Brain microvascular endothelial cell (primary cell): ENCODE measurements at regions not wholly inside any gene's neighbourhood (a gene's known extent, or its start where the extent isn't known, plus 50 kb on each side); places are given as distances from the start of the nearest gene placed in this dataset.
"Not testable (repeated sequence)": the region's sequence is repeated elsewhere in the genome, so short reads cannot be mapped to it uniquely, and the experiment has no call there.

Source experiments
- DNase-seq: peaks from one replicate; pipeline ENCODE4 v3.0.0-alpha.2; 2020
- H3K27ac ChIP-seq: fragments of 250-450 bp; sonication (Bioruptor Pico); 2 replicates; pipeline ENCODE4 v1.5.1; 2020; ENCODE audit warnings: mild to moderate bottlenecking, moderate library complexity
- H3K27me3 ChIP-seq: fragments of 250-450 bp; sonication (Bioruptor Pico); replicated peaks from 2 replicates; pipeline ENCODE4 v1.5.1; 2020; ENCODE audit warnings: mild to moderate bottlenecking
- H3K36me3 ChIP-seq: fragments of 250-450 bp; sonication (Bioruptor Pico); replicated peaks from 2 replicates; pipeline ENCODE4 v1.5.1; 2020; ENCODE audit warnings: mild to moderate bottlenecking
- H3K4me3 ChIP-seq: 2 replicates; pipeline ENCODE4 v1.5.1; 2011; ENCODE audit warnings: low read depth, mild to moderate bottlenecking, control low read depth, low read length, moderate library complexity
- CTCF ChIP-seq: IDR thresholded peaks from 2 replicates; pipeline ENCODE4 v1.5.1; 2011; ENCODE audit warnings: low read depth, mild to moderate bottlenecking, moderate library complexity, low read length, control low read depth, inconsistent platforms; ENCODE audit errors: missing control alignments
- in situ Hi-C: cut with HindIII; loops from 2 replicates; pipeline ENCODE4 v1.10.0; 2017; ENCODE audit warnings: low sequenced_read_pairs, low pct_ligation_motif_present

- Histone ChIP-seq H3K27me3 (no peaks in the 10 kb centered on the region), H3K36me3 (no peaks in the 10 kb centered on the region), H3K4me3 (no peak overlapping the region), H3K27ac (no peak overlapping the region)
- no peak for TF ChIP-seq CTCF
- in situ Hi-C loops, result no loop called here
- no peak for DNase-seq
Measured at GRCh38 chr3:82595530-82595929, 834.1 kb upstream of the GBE1 start.

- Histone ChIP-seq H3K27ac (no peak overlapping the region), H3K27me3 (no peaks in the 10 kb centered on the region), H3K36me3 (no peaks in the 10 kb centered on the region), H3K4me3 (no peak overlapping the region)
- in situ Hi-C loops, result no loop called here
- no peak for TF ChIP-seq CTCF
- DNase-seq, result no peak
Measured at GRCh38 chr3:82587174-82587573, 825.7 kb upstream of the GBE1 start.

- H3K4me3 ChIP-seq, result no peak overlapping the region
- in situ Hi-C loops, result no loop called here
- DNase-seq, result no peak
- H3K36me3 ChIP-seq, result no peaks in the 10 kb centered on the region
- H3K27me3 ChIP-seq, result no peaks in the 10 kb centered on the region
- no peak for TF ChIP-seq CTCF
- H3K27ac ChIP-seq, result no peak overlapping the region
Measured at GRCh38 chr3:82586414-82586813, 825.0 kb upstream of the GBE1 start.

- H3K27me3 ChIP-seq, H3K27ac ChIP-seq, H3K4me3 ChIP-seq, H3K36me3 ChIP-seq, DNase-seq, in situ Hi-C loops: not testable (repeated sequence)
Measured at GRCh38 chr3:82586002-82586401, 824.6 kb upstream of the GBE1 start.

GRCh38 chr3:82585591-82585990 lies 824.1 kb upstream of the GBE1 start:
- H3K27me3 ChIP-seq, in situ Hi-C loops, H3K27ac ChIP-seq, H3K4me3 ChIP-seq, H3K36me3 ChIP-seq, DNase-seq: not testable (repeated sequence)

- H3K27me3 ChIP-seq, result not testable (repeated sequence)
Measured at GRCh38 chr3:82584861-82585260, 823.4 kb upstream of the GBE1 start.

GRCh38 chr3:82584415-82584814 lies 823.0 kb upstream of the GBE1 start:
- DNase-seq, H3K36me3 ChIP-seq, H3K27me3 ChIP-seq, H3K27ac ChIP-seq, in situ Hi-C loops, H3K4me3 ChIP-seq: not testable (repeated sequence)

More at GRCh38 chr3:82584861-82585260, 823.4 kb upstream of the GBE1 start:
- DNase-seq, in situ Hi-C loops, H3K27ac ChIP-seq, H3K4me3 ChIP-seq, H3K36me3 ChIP-seq: not testable (repeated sequence)

GRCh38 chr3:82581350-82581749 lies 819.9 kb upstream of the GBE1 start:
- Histone ChIP-seq H3K27me3 (no peaks in the 10 kb centered on the region), H3K27ac (no peak overlapping the region), H3K4me3 (no peak overlapping the region), H3K36me3 (no peaks in the 10 kb centered on the region)
- DNase-seq, result no peak
- TF ChIP-seq CTCF, result no peak
- in situ Hi-C loops, result no loop called here
